K562 (cell line): ENCODE measurements at regions not wholly inside any gene's neighbourhood (a gene's known extent, or its start where the extent isn't known, plus 50 kb on each side); places are given as distances from the start of the nearest gene placed in this dataset.

ENCODE experiments used
- BRD4 ChIP-seq: fragments of 200-600 bp; sonication (generic); IDR thresholded peaks from 2 replicates; pipeline ENCODE4 v1.6.1; 2017; ENCODE audit warnings: inconsistent platforms
- CBX1 ChIP-seq: sonication (generic); IDR thresholded peaks from 2 replicates; pipeline ENCODE4 v1.6.1; 2016; ENCODE audit warnings: antibody characterized with exemption, low read depth, mild to moderate bottlenecking
- CCAR2 ChIP-seq: fragments of 200-400 bp; formaldehyde crosslinking; IDR thresholded peaks from 2 replicates; pipeline ENCODE4 v1.6.1; 2017; ENCODE audit warnings: mild to moderate bottlenecking, low read depth, low read length
- CTCF ChIP-seq, 3 experiments: IDR thresholded peaks in 2 of 3; conservative IDR thresholded peaks in 1 of 3; 2 replicates each; pipeline ENCODE4 v1.5.1; 2011 to 2012; ENCODE audit warnings: low read length in 3 of 3, mild to moderate bottlenecking in 3 of 3, control low read depth in 2 of 3, improper control_type of control experiment in 1 of 3, inconsistent platforms in 1 of 3, low read depth in 1 of 3, mixed read lengths in 1 of 3, moderate library complexity in 1 of 3; ENCODE audit not compliant: insufficient read depth in 2 of 3
- EZH2 ChIP-seq: IDR thresholded peaks from 2 replicates; pipeline ENCODE4 v1.6.1; 2012; ENCODE audit warnings: low read depth, mild to moderate bottlenecking, inconsistent platforms, low read length, borderline replicate concordance
- FOSL1 ChIP-seq: fragments of 200-800 bp; sonication (Bioruptor generic); conservative IDR thresholded peaks from 2 replicates; pipeline ENCODE4 v1.6.1; 2016; ENCODE audit warnings: missing genetic modification characterization, missing compliant biosample characterization
- HDGF ChIP-seq: fragments of 450-650 bp; IDR thresholded peaks from 2 replicates; pipeline ENCODE4 v1.6.1; 2016
- HMGXB4 ChIP-seq: sonication (generic); formaldehyde crosslinking; IDR thresholded peaks from 2 replicates; pipeline ENCODE4 v1.8.1; 2023; ENCODE audit warnings: mild to moderate bottlenecking, missing genetic modification reagents
- IRF2 ChIP-seq: sonication (generic); formaldehyde crosslinking; IDR thresholded peaks from 2 replicates; pipeline ENCODE4 v1.8.1; 2022; ENCODE audit warnings: mild to moderate bottlenecking, missing genetic modification reagents
- NFATC3 ChIP-seq: fragments of 450-650 bp; IDR thresholded peaks from 2 replicates; pipeline ENCODE4 v1.6.1; 2017; ENCODE audit warnings: mild to moderate bottlenecking
- PHB2 ChIP-seq: fragments of 450-650 bp; IDR thresholded peaks from 2 replicates; pipeline ENCODE4 v1.6.1; 2017; ENCODE audit warnings: low read depth
- POLR2A ChIP-seq: fragments of 450-650 bp; conservative IDR thresholded peaks from 2 replicates; pipeline ENCODE4 v1.6.1; 2016
- TCF7L2 ChIP-seq: fragments of 150-350 bp; IDR thresholded peaks from 2 replicates; pipeline ENCODE4 v1.6.1; 2016; ENCODE audit warnings: low read depth, mild to moderate bottlenecking, low read length, moderate library complexity

GRCh38 chr10:30199376-30200016, 140.1 kb upstream of the JCAD start:
- TF ChIP-seq CBX1 (no peak), HDGF (no peak), POLR2A (no peak), IRF2 (CRISPR knock-in tag) (no peak), CTCF (IDR thresholded peaks at IDR 0.05 in 2 of 3, conservative IDR thresholded peaks at IDR 0.05 in 1 of 3; ENCODE audit: insufficient read depth in 2 of 3, low read depth in 1 of 3, low read length in 3 of 3) (no peak), HMGXB4 (CRISPR knock-in tag) (no peak), PHB2 (no peak), NFATC3 (no peak), FOSL1 (tag) (no peak), TCF7L2 (no peak), EZH2 (no peak), CCAR2 (no peak), BRD4 (no peak)
